IPS DF 19.7 (cell line): ENCODE measurements at regions not wholly inside any gene's neighbourhood (a gene's known extent, or its start where the extent isn't known, plus 50 kb on each side); places are given as distances from the start of the nearest gene placed in this dataset.
"Not testable (repeated sequence)": the region's sequence is repeated elsewhere in the genome, so short reads cannot be mapped to it uniquely, and the experiment has no call there.

Experiments used
- DNase-seq: peaks from one replicate; pipeline ENCODE4 v3.0.0-alpha.2; 2013; ENCODE audit warnings: low read depth, low spot score

- DNase-seq, result no peak
Observed at GRCh38 chr6:2307799-2308198, 62.4 kb upstream of the GMDS start.

- DNase-seq, result no peak
Observed at GRCh38 chr6:2305951-2306350, 60.5 kb upstream of the GMDS start.

- not testable (repeated sequence) for DNase-seq
Observed at GRCh38 chr6:2302482-2302881, 57.1 kb upstream of the GMDS start.

DNA sequence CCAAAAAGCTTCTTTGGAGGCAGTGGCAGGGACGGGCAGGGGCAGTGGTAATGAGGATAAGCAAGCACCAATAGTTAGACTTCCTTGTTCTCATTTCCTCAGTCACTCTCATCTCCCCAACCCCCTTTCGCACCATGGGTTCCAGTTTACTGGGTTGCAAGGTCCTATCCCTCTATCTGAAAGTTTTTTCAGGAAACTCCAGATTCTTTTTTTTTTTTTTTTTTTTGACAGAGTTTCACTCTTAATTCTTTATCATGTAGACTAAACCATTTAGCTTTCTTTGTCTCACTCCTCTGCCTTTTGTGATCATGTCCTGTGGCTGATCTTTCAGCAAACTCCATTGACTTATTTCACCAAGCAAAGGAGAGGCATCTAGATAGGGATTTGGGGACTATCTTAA lies 51.4 kb upstream of the GMDS start:
- peak; percentile 25 for DNase-seq
